Osteoblast (primary cell): ENCODE measurements at regions not wholly inside any gene's neighbourhood (a gene's known extent, or its start where the extent isn't known, plus 50 kb on each side); places are given as distances from the start of the nearest gene placed in this dataset.

Source experiments
- DNase-seq: peaks from one replicate; pipeline ENCODE4 v3.0.0; 2011; ENCODE audit warnings: low spot score, mixed read lengths; ENCODE audit not compliant: insufficient read length; ENCODE audit errors: missing footprints
- H2AFZ ChIP-seq: 2 replicates; pipeline ENCODE4 v1.6.0; 2011; ENCODE audit warnings: mild to moderate bottlenecking, low read length
- H3K27ac ChIP-seq: 2 replicates; pipeline ENCODE4 v1.5.1; 2011; ENCODE audit warnings: mild to moderate bottlenecking, low read depth, low read length, moderate library complexity
- H3K27me3 ChIP-seq: 2 replicates; pipeline ENCODE4 v1.6.0; 2012; ENCODE audit warnings: mild to moderate bottlenecking, control low read depth, inconsistent platforms, low read length, moderate library complexity; ENCODE audit not compliant: insufficient read depth
- H3K36me3 ChIP-seq: 2 replicates; pipeline ENCODE4 v1.5.1; 2011; ENCODE audit warnings: mild to moderate bottlenecking, low read length, control low read depth, moderate library complexity; ENCODE audit not compliant: insufficient read depth
- H3K4me1 ChIP-seq: 2 replicates; pipeline ENCODE4 v1.5.1; 2011; ENCODE audit warnings: mild to moderate bottlenecking, low read length, control low read depth, moderate library complexity; ENCODE audit not compliant: insufficient read depth
- H3K4me2 ChIP-seq: 2 replicates; pipeline ENCODE4 v1.6.0; 2011; ENCODE audit warnings: mild to moderate bottlenecking, low read length; ENCODE audit not compliant: insufficient read depth
- H3K4me3 ChIP-seq: fragments of 200-600 bp; sonication (generic); 3 replicates; pipeline ENCODE4 v1.5.1; 2012; ENCODE audit warnings: mild to moderate bottlenecking, low read length, inconsistent platforms; ENCODE audit not compliant: insufficient read depth
- H3K79me2 ChIP-seq: 2 replicates; pipeline ENCODE4 v1.6.0; 2012; ENCODE audit warnings: mild to moderate bottlenecking, low read length, control low read depth, inconsistent platforms; ENCODE audit not compliant: insufficient read depth
- H3K9me3 ChIP-seq: 2 replicates; pipeline ENCODE4 v1.5.1; 2011; ENCODE audit warnings: low read depth, low read length, control low read depth
- H4K20me1 ChIP-seq: 2 replicates; pipeline ENCODE4 v1.6.0; 2012; ENCODE audit warnings: mild to moderate bottlenecking, low read length, control low read depth; ENCODE audit not compliant: insufficient read depth
- TF ChIP-seq, protein P1 (sequence below): IDR thresholded peaks from 2 replicates; pipeline ENCODE4 v1.5.1; 2011; ENCODE audit warnings: mild to moderate bottlenecking, low read depth, low read length, moderate library complexity; ENCODE audit errors: extremely low read depth

DNA sequence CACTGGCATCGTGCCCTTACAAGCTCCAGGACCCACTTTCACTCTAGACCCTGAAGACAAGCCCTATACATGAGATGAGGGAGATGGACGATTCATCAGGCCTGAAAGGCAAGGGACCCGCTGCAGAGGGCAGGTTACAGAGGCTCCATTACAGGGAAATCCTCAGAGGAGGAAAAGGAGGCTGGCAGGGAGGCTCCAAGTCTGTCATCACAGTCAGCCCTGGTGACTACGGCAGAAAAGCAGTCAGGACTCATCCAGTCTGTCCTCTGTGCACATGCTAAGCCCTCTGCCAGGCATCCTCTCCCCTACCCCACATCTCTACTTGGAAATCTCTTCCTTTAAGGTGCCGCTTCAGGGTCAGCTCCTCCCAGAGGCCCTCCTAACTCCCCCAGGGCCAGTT, 197.7 kb upstream of the CDH5 start:
- Histone ChIP-seq H3K4me3 (no peak overlapping the region), H3K79me2 (no peaks in the 10 kb centered on the region), H4K20me1 (no peaks in the 10 kb centered on the region), H3K36me3 (no peaks in the 10 kb centered on the region), H3K9me3 (no peaks in the 10 kb centered on the region), H3K27me3 (no peaks in the 10 kb centered on the region), H3K4me1 (no peaks in the 10 kb centered on the region), H3K4me2 (no peak overlapping the region), H2AFZ (peak overlapping the region; percentile 4), H3K27ac (no peak overlapping the region)
- DNase-seq = no peak
- TF ChIP-seq, protein P1, sequence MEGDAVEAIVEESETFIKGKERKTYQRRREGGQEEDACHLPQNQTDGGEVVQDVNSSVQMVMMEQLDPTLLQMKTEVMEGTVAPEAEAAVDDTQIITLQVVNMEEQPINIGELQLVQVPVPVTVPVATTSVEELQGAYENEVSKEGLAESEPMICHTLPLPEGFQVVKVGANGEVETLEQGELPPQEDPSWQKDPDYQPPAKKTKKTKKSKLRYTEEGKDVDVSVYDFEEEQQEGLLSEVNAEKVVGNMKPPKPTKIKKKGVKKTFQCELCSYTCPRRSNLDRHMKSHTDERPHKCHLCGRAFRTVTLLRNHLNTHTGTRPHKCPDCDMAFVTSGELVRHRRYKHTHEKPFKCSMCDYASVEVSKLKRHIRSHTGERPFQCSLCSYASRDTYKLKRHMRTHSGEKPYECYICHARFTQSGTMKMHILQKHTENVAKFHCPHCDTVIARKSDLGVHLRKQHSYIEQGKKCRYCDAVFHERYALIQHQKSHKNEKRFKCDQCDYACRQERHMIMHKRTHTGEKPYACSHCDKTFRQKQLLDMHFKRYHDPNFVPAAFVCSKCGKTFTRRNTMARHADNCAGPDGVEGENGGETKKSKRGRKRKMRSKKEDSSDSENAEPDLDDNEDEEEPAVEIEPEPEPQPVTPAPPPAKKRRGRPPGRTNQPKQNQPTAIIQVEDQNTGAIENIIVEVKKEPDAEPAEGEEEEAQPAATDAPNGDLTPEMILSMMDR = no peak

DNA sequence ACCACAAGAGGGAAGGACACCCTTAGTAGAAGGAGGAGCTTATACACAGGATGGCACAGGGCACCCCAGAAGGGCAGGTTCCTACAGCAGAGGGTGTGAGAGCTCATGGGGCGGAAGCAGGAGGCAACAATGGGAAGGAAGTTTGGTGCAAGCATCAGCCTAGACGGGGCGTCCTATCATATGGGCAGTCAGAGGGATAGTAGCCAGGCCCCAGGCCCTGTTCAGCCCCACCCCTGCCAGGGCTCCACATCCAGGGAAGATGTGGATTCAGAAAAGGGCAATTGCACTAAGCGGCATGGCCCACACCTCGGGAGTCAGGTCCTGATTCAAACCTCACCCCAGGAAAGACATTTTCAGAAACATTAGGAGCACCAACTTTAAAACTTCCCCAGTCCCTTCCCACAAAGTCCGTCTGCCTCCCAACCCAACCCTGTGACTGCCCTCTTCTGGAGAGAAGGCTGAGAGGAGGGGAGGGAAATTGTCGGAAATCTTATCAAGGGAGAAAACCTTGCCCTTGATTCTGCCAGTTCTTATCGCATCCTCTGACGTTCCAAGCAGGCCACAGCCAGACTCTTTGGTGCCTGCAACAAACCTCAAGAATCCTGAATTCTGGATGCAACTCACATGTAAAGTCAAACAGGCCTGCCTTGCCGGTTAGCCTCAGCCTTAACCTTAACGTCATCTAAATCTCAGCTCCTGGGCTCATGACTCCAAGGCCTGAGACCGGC, 198.8 kb upstream of the CDH5 start:
- Histone ChIP-seq H3K79me2 (no peaks in the 10 kb centered on the region), H3K9me3 (no peaks in the 10 kb centered on the region), H3K27ac (peak overlapping the region; percentile 13), H3K4me1 (no peaks in the 10 kb centered on the region), H2AFZ (no peak overlapping the region), H3K27me3 (no peaks in the 10 kb centered on the region), H3K4me3 (no peak overlapping the region), H4K20me1 (no peaks in the 10 kb centered on the region), H3K4me2 (no peak overlapping the region), H3K36me3 (no peaks in the 10 kb centered on the region)
- DNase-seq = peak; percentile 91
- TF ChIP-seq, protein P1 = peak; percentile 76

DNA sequence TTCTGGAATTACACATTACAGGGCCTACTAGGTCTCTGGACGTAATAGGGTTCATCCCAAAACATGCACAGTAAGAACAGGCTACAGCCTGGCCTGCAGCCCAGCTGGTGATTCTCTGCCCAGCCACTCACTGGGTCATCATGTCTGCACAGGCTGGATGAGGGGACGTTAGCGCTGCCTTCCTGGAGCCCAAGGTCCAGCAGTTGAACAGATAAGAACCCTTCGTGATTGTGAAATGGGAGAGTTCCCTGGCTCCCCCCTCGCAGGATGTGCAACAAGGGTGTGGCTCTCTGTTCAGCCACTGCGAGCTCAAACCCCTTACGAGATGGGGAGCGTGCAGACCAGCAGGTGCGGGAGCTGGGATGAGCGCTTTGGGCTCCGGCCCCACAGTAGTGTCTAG, 200.0 kb upstream of the CDH5 start:
- no peaks in the 10 kb centered on the region for H3K9me3 ChIP-seq
- no peaks in the 10 kb centered on the region for H4K20me1 ChIP-seq
- no peaks in the 10 kb centered on the region for H3K36me3 ChIP-seq
- H3K4me2 ChIP-seq = no peak overlapping the region
- no peak for DNase-seq
- no peaks in the 10 kb centered on the region for H3K27me3 ChIP-seq
- no peaks in the 10 kb centered on the region for H3K79me2 ChIP-seq
- H3K4me1 ChIP-seq = no peaks in the 10 kb centered on the region
- no peak overlapping the region for H3K4me3 ChIP-seq
- H2AFZ ChIP-seq = no peak overlapping the region
- no peak overlapping the region for H3K27ac ChIP-seq
- TF ChIP-seq, protein P1 = no peak

DNA sequence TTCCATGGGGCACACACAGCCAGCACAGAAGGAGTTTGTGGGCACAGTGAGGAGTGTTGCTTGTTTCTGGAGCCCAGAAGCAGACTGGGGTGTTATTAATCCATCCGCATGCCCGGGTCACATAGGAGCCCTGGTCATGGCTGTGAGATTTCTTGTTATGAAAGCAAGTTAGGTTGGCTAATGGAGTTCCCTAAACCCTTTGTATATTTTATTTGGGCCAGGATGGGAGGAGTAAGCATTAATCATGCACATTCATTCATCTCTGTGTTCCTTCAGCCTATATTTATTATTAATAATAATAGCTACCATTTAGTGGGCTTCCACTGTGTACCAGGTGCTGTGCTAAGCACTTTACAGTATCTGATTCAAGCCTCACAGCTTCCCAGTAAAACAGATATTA, 200.6 kb upstream of the CDH5 start:
- no peak for DNase-seq
- Histone ChIP-seq H4K20me1 (no peaks in the 10 kb centered on the region), H3K4me1 (no peaks in the 10 kb centered on the region), H3K36me3 (no peaks in the 10 kb centered on the region), H3K4me3 (no peak overlapping the region), H3K4me2 (no peak overlapping the region), H3K27ac (no peak overlapping the region), H2AFZ (no peak overlapping the region), H3K79me2 (no peaks in the 10 kb centered on the region), H3K9me3 (no peaks in the 10 kb centered on the region), H3K27me3 (no peaks in the 10 kb centered on the region)
- TF ChIP-seq, protein P1 = no peak
